Smooth muscle cell (in vitro differentiated cells): ENCODE measurements at regions not wholly inside any gene's neighbourhood (a gene's known extent, or its start where the extent isn't known, plus 50 kb on each side); places are given as distances from the start of the nearest gene placed in this dataset.

Experiments
- DNase-seq: peaks from one replicate; lab custom pipeline; 2025; ENCODE audit not compliant: unreplicated experiment; lab: John Stamatoyannopoulos, UW
- H2AFZ ChIP-seq: fragments of 200-600 bp; sonication (generic); 2 replicates; pipeline ENCODE4 v1.6.0; 2016; ENCODE audit warnings: antibody characterized with exemption, low read depth, mild to moderate bottlenecking
- H3F3A ChIP-seq: fragments of 200-600 bp; sonication (generic); 2 replicates; pipeline ENCODE4 v1.6.0; 2017; ENCODE audit warnings: antibody characterized with exemption, low read depth
- H3K27ac ChIP-seq: fragments of 200-600 bp; sonication (generic); 2 replicates; pipeline ENCODE4 v1.5.1; 2016; ENCODE audit warnings: low read depth, mild to moderate bottlenecking
- H3K27me3 ChIP-seq: fragments of 200-600 bp; sonication (generic); 2 replicates; pipeline ENCODE4 v1.6.1; 2016; ENCODE audit warnings: low read depth, mild to moderate bottlenecking
- H3K36me3 ChIP-seq: fragments of 200-600 bp; sonication (generic); 2 replicates; pipeline ENCODE4 v1.5.1; 2016; ENCODE audit warnings: low read depth
- H3K4me1 ChIP-seq: fragments of 200-600 bp; sonication (generic); 2 replicates; pipeline ENCODE4 v1.5.1; 2016; ENCODE audit warnings: low read depth
- H3K4me2 ChIP-seq: fragments of 200-600 bp; sonication (generic); 2 replicates; pipeline ENCODE4 v1.6.0; 2016; ENCODE audit warnings: mild to moderate bottlenecking
- H3K4me3 ChIP-seq: fragments of 200-600 bp; sonication (generic); 2 replicates; pipeline ENCODE4 v1.5.1; 2016; ENCODE audit warnings: mild to moderate bottlenecking
- H3K79me2 ChIP-seq: fragments of 200-600 bp; sonication (generic); 2 replicates; pipeline ENCODE4 v1.6.0; 2016; ENCODE audit warnings: low read depth, mild to moderate bottlenecking
- H3K9ac ChIP-seq: fragments of 200-600 bp; sonication (generic); 2 replicates; pipeline ENCODE4 v1.6.0; 2016; ENCODE audit warnings: low read depth
- H3K9me3 ChIP-seq: fragments of 200-600 bp; sonication (generic); replicated peaks from 2 replicates; pipeline ENCODE4 v1.5.1; 2016; ENCODE audit warnings: low read depth
- H4K20me1 ChIP-seq: fragments of 200-600 bp; sonication (generic); 2 replicates; pipeline ENCODE4 v1.6.0; 2016; ENCODE audit warnings: low read depth
- CTCF ChIP-seq: fragments of 200-600 bp; sonication (generic); IDR thresholded peaks from 2 replicates; pipeline ENCODE4 v1.5.1; 2017; ENCODE audit warnings: borderline replicate concordance, mild to moderate bottlenecking, antibody characterized with exemption; ENCODE audit not compliant: insufficient read depth, poor library complexity, severe bottlenecking
- WGBS: methylation state at CpG from one replicate; pipeline ENCODE4 v1.1.7; 2016; ENCODE audit warnings: low lambda C conversion rate; 5-methylcytosine and 5-hydroxymethylcytosine counted together

DNA sequence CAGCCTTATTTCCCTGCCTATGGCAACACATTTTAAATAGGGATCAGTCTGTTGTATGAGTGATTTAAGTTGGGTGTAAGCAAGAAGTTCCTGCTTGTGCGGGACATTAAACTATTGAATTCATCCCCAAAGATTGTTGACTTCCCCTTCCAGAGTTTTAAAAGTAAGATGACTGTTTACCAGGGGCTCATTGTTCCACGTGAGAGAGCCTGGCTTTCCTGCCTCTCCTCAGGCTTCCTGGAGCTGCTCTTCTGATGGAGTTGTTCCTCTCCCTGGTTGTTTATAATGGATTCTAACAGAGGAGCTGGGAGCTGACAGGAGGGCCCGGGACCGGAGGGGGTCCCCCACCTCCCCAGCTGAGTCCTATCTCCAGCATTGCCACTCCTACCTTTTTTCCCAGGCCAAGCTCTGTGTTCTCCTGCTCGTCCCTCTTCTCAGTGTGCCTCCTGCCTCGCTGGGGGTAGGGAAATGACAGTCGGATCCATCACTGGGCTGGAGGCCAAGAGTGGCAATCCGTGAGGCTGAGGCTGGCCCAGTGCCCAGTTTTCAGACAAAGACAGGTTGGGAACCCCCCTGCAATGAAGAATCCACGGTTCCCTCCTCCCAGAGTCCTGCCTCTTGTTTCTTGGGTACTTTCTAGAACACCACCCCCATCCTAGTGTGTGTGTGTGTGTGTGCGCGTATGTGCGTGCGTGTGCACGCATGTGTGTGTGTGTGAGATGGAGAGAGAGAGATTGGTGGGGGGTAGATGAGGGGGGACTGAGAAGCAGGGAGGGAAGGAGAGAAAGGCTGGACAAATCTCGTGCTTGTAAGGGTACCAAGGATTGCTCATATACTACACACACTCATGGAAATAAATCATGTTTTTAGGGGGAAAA is 123.7 kb upstream of the NFIB start:
- H3K9me3 ChIP-seq: no peaks in the 10 kb centered on the region
- H3K4me1 ChIP-seq: no peaks in the 10 kb centered on the region
- H4K20me1 ChIP-seq: no peaks in the 10 kb centered on the region
- H3K4me2 ChIP-seq: no peak overlapping the region
- H3K27me3 ChIP-seq: no peaks in the 10 kb centered on the region
- DNase-seq: no peak
- H3K79me2 ChIP-seq: no peaks in the 10 kb centered on the region
- no peak overlapping the region for H3K4me3 ChIP-seq
- H3F3A ChIP-seq: no peaks in the 10 kb centered on the region
- H3K27ac ChIP-seq: no peak overlapping the region
- H2AFZ ChIP-seq: no peak overlapping the region
- H3K36me3 ChIP-seq: no peaks in the 10 kb centered on the region
- no peak overlapping the region for H3K9ac ChIP-seq
- WGBS: 80% methylated on average over 15 of the region's 15 CpGs
- no peak for TF ChIP-seq CTCF

- Histone ChIP-seq H3K4me1 (no peaks in the 10 kb centered on the region), H3K27me3 (no peaks in the 10 kb centered on the region), H4K20me1 (no peaks in the 10 kb centered on the region), H3K4me2 (no peak overlapping the region), H3K79me2 (no peaks in the 10 kb centered on the region), H3K9me3 (no peaks in the 10 kb centered on the region), H3K27ac (no peak overlapping the region), H3K36me3 (no peaks in the 10 kb centered on the region), H2AFZ (no peak overlapping the region), H3F3A (no peaks in the 10 kb centered on the region), H3K4me3 (no peak overlapping the region), H3K9ac (no peak overlapping the region)
- 94% methylated on average over 2 of the region's 2 CpGs for WGBS
- DNase-seq: no peak
- TF ChIP-seq CTCF: no peak
Measured at GRCh38 chr9:14435871-14436270, 121.9 kb upstream of the NFIB start.

DNA sequence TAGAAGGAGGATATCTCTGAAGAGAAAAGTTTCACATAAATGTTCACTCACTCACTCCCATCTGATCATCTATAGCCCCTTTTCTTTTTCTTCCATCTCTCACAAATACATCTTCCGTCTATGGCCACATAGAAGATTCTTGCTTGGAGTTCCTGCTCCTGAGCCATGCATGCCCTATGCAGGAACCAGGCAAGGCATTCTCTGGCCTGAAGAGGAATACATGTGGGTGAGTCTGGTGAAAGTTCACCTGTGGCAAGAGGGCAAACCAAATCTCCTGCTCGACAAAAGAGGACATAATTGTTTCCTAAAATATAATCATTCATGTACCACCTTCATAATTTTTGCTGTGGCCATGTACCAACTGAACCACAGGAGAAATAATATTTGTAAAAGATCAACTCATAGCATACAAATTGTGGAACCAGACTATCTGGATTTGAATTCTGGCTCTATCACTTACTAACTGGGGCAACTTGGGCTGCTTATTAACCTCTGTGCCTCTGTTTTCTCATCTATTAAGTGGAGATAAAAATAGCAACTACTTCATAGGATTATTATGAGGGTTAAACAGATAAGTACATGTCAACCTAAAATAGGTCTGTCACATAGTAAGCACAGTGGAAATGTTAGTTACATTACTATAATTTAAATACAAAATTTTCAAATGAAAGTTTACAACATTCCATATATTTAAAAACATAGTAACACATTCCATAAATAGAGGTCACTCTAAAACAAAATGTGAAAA is 121.2 kb upstream of the NFIB start:
- no peak for DNase-seq
- TF ChIP-seq CTCF: no peak
- H3K27me3 ChIP-seq: no peaks in the 10 kb centered on the region

More for the DNA sequence above, 121.2 kb upstream of the NFIB start:
- Histone ChIP-seq H3K9ac (no peak overlapping the region), H3K4me3 (no peak overlapping the region), H3K79me2 (no peaks in the 10 kb centered on the region), H3K27ac (no peak overlapping the region), H3K9me3 (no peaks in the 10 kb centered on the region), H3F3A (no peaks in the 10 kb centered on the region), H2AFZ (no peak overlapping the region), H3K4me1 (no peaks in the 10 kb centered on the region), H4K20me1 (no peaks in the 10 kb centered on the region), H3K4me2 (no peak overlapping the region), H3K36me3 (no peaks in the 10 kb centered on the region)
- 93% methylated on average over 2 of the region's 2 CpGs for WGBS
